GF-D8 (cell line): ENCODE measurements at regions not wholly inside any gene's neighbourhood (a gene's known extent, or its start where the extent isn't known, plus 50 kb on each side); places are given as distances from the start of the nearest gene placed in this dataset.
"Not testable (repeated sequence)": the region's sequence is repeated elsewhere in the genome, so short reads cannot be mapped to it uniquely, and the experiment has no call there.

Experiments
- DNase-seq: peaks from one replicate; lab custom pipeline; 2025; lab: John Stamatoyannopoulos, UW

GRCh38 chr13:55571237-55571867, 1569.4 kb upstream of the PRR20A start:
- no peak for DNase-seq

DNA sequence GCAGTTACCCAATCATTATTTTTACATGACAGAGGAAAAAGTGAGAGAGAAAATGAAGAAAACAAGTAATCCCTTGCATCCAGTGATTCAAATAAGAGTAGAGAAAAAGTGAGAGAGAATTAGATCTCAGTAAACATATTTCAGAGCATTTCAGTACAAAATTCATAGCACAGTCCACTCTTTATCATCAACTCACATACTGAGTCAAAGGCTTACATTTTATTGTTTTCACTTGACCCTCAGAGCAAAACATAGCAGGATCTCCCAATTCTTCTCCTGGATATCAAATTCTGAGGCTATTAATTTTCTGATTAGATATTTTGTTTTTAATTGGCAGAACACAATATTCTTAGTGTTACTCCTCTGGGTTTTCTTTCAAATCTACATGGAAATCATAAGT, 1568.3 kb upstream of the PRR20A start:
- no peak for DNase-seq

DNA sequence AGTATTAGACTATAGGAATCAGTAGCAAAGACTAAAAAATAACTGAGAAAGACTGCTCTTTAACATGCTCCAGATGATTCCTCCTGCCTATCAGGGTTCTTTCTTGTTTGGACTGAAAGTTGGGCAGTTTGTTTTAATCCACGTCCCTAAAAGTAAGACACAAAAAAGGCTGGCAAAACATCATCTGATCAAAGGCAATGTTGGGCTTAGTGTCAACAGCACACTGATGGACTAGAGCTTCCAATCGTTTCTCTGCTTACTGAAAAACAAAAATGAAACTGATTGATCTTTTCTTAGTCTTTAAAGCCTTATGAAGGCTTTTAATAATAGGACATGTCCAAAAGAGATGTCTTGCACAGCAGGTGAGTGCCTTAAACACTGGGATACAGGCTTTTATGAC, 1567.9 kb upstream of the PRR20A start:
- DNase-seq: no peak

DNA sequence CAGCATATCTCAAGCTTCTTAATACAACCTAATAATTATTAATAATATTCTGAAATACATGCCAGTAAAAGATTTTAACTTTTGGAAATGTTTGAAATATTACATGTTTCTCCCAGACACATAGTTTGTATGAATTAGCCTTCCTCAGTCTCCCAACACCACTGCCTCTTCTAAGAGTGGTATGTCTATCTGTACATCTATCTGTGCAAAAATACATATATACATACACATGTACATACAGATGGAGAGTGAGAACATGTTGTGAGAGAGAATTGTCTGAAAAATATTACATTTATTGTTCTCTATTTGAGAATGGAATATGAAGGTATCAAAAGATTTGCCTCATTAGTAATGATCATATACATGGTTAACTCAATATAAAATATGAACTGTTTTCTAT, 1567.2 kb upstream of the PRR20A start:
- no peak for DNase-seq

- no peak for DNase-seq
These were observed 1564.3 kb upstream of the PRR20A start for GRCh38 chr13:55576389-55576788.

- no peak for DNase-seq
These were observed 1563.5 kb upstream of the PRR20A start for GRCh38 chr13:55577082-55577846.

DNA sequence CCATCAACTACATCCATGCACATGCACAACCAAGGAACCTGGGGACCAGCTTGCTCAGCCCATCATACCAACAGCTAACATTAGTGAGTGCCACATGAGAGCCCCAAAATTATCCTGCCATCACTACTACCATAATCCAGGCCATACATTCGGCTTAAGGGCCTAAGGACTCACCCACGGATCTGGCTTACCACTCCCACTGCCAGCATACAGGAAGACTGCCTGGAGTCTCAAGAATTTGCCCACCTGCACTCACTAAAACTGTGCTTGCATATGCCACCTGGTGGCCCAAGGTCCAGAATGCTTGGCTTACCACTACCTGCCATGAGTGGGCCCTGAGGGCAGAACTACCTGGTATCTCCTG, 1562.9 kb upstream of the PRR20A start:
- DNase-seq: no peak

DNA sequence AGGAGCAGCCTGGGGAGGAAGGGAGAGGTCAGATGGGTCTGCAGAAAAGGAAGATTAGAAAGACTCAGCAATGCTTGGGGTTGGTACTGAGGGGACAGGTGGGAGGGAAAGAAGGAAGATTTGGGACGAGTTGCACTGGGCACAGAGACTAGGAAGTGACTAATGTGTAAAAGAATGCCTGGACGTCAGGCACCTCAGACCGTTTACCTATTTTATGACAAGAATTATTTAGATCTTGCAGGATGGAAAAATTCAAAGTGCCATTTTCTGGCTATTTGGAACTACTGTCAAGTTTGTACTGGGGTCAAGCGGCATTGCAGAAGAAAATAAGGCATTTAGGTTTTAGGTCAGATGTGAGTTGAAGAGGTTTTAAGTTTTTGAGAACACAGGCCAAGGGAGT, 1558.4 kb upstream of the PRR20A start:
- not testable (repeated sequence) for DNase-seq

DNA sequence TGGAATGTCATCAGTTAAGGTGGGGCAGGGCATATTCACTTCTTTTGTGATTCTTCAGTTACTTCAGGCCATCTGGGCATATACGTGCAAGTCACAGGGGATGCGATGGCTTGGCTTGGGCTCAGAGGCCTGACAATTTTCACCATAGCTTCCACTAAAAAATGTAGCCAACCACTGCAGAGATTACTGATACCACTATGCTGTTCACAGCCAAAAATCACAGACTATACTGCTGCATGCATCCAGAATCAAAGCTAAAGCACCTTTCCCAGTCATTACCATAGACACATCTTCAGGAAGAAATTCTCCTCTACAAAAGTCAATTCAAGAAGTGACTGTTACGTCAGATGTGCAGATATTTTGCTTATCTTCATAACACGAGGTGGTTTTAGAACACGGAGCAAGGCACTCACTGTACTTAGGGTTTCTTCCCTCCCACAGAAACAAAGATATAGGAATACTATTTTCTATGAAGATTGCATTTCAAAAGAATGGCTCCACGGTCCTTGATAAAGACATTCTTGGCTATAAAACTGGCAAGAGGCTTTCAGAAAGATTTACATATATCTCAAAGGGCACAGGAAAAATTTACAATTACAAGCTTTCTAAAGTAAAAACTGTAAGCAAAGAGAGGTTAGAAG, 1556.6 kb upstream of the PRR20A start:
- DNase-seq: no peak

DNA sequence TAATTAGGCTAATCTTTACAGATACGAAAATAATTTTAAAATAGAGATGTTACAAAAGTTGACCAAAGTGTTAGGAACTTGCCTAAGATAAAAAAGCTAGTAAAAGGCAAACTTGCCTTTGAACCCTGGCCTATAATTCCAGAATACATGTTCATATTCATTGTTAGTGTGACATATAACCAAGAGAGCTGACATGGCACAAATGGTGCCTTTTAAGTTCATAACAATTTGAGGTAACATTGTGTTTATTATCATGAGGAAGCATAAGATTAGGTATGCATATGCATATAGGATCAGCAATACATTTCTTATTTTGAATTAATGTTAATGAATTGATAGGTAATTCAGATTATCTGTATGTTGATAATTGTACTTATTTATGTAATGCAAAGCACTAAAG, 1537.9 kb upstream of the PRR20A start:
- no peak for DNase-seq

DNA sequence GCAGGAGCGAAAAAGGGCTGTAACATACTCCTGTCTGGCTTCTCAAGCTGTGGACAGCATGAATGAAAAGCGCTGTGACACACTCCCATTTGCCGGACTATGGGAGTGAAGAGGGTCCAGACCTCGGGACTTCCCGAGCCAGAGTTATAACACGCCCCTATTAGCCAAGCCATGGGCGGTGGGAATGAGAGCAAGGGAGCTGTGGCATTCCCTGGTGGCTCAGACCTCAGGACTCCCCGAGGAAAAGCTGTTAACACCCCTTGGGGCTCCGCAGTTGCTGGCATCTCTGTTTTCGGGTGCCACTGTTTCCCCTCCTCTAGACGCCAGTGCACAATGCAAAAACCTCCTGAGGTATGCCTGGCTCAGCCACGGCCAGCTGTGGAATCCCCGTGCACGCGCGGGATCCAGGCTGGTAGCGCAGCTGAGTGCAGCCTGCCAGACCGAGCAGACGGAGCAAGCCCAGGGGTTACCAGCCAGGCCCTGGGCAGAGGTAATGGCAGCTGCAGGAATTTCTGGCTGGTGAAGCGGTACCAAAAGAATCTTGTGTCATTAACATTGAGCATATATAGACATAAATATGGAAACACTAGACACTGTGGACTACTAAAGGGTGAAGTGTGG, 1534.6 kb upstream of the PRR20A start:
- DNase-seq: no peak

DNA sequence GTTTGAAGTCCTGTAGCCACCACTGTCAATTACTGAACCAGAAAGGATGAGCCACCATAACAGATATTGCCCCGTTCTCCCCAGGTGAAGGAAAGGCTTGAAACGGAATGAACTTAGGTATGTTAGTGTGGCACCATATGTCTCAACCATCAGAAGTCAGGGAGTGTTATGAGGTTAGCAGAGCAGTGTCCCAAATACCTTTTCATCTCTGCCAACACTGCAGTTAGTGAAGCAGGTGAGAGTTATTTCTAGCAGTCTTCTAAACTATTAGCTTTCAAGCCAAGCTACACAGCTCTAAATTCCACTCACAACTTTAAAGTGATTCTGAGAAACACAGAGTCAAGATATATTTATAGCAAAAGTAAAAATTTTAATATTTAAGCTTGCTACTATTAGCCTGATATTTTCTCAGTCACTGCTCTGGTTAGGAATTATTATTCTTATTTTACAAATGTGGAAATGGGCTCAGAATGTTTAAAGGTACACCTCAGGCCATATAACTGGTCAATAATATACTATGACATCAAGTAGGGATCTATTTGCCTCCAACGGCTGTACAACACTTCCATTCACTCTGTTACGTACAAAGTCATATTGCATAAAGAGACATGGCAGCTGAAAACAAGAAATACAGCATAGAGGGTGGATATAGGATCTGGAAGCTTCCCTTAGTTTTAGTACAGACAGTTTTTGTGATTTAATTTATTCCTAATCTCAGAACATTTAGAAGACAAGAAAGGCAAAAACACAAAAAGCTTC, 1527.1 kb upstream of the PRR20A start:
- DNase-seq: no peak

DNA sequence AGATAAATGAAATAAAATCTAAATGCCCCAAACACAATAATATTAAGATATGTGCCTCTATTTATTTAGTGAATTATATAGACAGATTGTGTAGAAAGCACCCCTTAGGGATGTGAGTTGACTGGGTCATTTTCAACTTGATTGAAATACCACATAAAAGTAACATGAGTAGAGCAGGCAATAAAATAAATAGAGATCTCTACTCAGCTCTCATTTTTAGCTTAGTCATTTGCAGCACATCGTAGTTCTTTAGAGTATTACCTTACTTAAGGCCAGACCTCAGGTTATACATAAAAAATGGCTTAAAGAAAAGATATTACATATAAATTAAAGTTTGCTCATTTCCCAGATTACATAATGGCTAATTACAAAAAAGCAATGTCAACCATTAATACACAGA, 1525.6 kb upstream of the PRR20A start:
- no peak for DNase-seq

DNA sequence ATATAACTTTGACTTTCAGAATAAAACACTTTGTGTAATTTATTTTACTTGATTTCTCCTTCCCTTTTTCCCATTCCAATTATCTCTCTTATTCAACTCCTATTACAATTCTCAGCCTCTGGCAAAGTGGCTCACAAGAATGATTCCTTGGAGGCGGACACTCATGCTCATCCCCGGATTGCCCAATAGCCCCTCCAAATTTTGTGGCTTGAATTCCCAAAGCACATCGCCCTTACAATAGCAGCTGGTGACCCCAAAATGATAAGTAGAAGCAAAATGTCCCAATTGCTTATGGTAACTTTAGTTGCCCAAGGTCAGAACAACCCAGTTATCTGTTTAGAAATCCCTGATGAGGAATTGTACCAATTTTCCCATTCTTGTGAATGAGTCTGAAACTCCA, 1523.5 kb upstream of the PRR20A start:
- DNase-seq: no peak

- no peak for DNase-seq
These were observed 1513.5 kb upstream of the PRR20A start for GRCh38 chr13:55627221-55627620.

- DNase-seq: no peak
These were observed 1508.3 kb upstream of the PRR20A start for GRCh38 chr13:55632402-55632801.

DNA sequence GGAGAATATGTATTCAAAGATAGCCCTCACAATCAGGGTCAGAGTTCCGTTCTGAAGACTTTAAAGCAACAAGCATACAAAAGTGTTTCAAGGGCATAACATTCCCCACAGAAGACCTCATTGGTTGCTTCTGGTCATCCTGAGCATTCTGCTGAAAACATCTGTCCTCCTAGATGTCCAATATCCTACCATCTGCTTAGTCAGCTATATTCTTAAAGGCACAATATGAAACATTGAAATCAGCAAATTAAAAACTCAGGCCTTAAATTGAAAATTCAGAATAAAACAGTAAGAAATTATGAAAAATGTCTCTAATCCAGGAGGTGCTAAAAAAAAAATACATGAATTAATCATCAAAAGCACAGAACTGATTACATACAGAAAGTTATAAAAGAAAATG, 1491.2 kb upstream of the PRR20A start:
- no peak for DNase-seq

GRCh38 chr13:55652657-55653056, 1488.1 kb upstream of the PRR20A start:
- DNase-seq: no peak

DNA sequence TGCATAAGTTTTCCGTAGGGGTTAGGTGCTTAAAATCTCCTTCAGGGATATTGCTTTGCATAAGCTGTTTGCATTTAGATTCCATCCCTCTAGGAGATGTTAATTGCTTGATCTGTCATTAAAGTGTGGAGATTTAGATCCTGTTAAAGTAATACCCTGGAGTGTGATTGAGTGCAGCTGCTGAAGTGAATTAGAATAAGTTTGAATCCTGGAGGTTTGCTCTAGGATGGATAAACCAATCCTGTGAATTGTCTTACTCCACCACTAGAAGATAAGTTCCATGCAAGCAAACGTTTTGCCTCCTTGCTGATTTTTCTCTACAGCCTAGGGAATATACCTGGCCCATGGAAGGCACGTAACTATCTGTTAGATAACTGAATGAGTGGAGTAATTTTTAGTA, 1487.2 kb upstream of the PRR20A start:
- no peak for DNase-seq

- no peak for DNase-seq
These were observed 1486.5 kb upstream of the PRR20A start for GRCh38 chr13:55654243-55654642.

- not testable (repeated sequence) for DNase-seq
These were observed 1480.5 kb upstream of the PRR20A start for GRCh38 chr13:55660264-55660663.

DNA sequence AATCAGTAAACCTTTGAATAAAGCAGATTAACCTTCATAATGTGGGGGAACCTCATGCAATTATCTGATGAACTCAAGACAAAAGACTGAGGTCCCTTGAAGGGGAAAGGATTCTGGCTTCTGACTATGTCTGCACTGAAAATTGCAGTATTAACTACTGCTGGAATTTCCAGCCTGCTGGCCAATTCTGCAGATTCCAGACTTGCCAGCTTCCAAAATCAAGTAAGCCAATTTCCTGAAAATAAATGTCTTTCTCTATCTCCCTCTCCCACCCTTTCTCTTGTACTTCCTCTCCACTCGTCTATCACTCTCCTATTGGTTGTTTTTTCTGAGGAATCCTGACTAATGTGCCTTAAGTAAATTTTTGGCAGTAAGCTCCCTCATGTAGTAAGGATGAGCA, 1479.9 kb upstream of the PRR20A start:
- DNase-seq: no peak
